ENCODE measurements at regions not wholly inside any gene's neighbourhood (a gene's known extent, or its start where the extent isn't known, plus 50 kb on each side); places are given as distances from the start of the nearest gene placed in this dataset.
"Not testable (repeated sequence)": the region's sequence is repeated elsewhere in the genome, so short reads cannot be mapped to it uniquely, and the experiment has no call there.

- H3K27ac Mint-ChIP-seq: no peak overlapping the region
- H3K9me3 Mint-ChIP-seq: no peaks in the 10 kb centered on the region
- H3K4me1 Mint-ChIP-seq: no peaks in the 10 kb centered on the region
- no peaks in the 10 kb centered on the region for H3K36me3 Mint-ChIP-seq (ENCODE audit: low read depth)
- no peak overlapping the region for H3K4me3 Mint-ChIP-seq
- no peak for TF ChIP-seq CTCF (IDR thresholded peaks at IDR 0.05; ENCODE audit: unreplicated experiment in 3 of 3)
- no peaks in the 10 kb centered on the region for H3K27me3 Mint-ChIP-seq (ENCODE audit: low read depth)
These were observed 223.1 kb upstream of the IRF2BP2 start for GRCh38 chr1:234833118-234833517.

DNA sequence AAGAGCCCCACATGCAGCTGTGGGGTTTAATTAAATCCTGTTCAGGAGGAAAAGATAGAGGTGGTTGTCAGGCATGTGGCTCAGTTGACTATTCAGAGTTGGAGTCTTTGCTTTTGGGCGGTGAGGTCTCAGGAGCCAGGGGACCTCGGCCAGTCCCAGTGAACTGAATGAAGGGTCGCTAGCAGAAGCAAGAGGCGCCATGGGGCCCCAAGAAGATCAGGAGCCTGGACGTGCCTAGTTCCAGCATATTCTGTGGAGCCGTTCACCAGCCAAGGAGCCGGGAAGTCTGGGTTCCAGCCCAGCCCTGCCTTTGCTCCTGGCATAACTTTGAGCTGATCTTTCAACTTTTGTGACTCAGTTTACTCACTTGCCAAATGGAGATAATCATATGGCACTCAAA lies 217.7 kb upstream of the IRF2BP2 start:
- H3K4me3 Mint-ChIP-seq: no peak overlapping the region
- H3K27ac Mint-ChIP-seq: no peak overlapping the region
- peaks cover 16% of the 10 kb centered on the region for H3K4me1 Mint-ChIP-seq
- H3K27me3 Mint-ChIP-seq (ENCODE audit: low read depth): peaks cover 3% of the 10 kb centered on the region
- H3K9me3 Mint-ChIP-seq: no peaks in the 10 kb centered on the region
- no peaks in the 10 kb centered on the region for H3K36me3 Mint-ChIP-seq (ENCODE audit: low read depth)
- TF ChIP-seq CTCF (IDR thresholded peaks at IDR 0.05; ENCODE audit: unreplicated experiment in 3 of 3): no peak

DNA sequence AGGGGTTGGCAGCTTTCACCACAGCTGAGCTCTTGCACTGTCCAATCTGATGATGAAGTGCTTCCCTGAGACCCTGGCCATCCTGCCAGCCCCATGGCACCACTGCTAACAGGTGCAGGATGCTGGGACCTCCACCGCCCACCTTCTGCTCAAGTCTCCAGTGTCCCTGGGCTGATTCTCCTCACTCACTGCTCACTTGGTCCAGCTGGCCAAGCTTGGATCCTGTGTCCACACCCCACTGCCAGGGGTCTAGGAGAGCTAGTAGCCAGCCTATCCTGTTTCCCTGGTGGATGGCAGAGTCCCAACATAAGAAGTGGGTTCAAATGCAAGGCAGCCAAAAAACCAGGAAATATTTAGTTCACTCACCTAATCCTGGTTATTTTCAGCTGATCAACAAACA lies 217.2 kb upstream of the IRF2BP2 start:
- no peak for TF ChIP-seq CTCF (IDR thresholded peaks at IDR 0.05; ENCODE audit: unreplicated experiment in 3 of 3)
- peaks cover 17% of the 10 kb centered on the region for H3K4me1 Mint-ChIP-seq
- H3K27me3 Mint-ChIP-seq (ENCODE audit: low read depth): peaks cover 3% of the 10 kb centered on the region
- no peak overlapping the region for H3K4me3 Mint-ChIP-seq
- H3K27ac Mint-ChIP-seq: no peak overlapping the region
- H3K9me3 Mint-ChIP-seq: no peaks in the 10 kb centered on the region
- no peaks in the 10 kb centered on the region for H3K36me3 Mint-ChIP-seq (ENCODE audit: low read depth)

GRCh38 chr1:234826352-234826751 lies 216.4 kb upstream of the IRF2BP2 start:
- no peaks in the 10 kb centered on the region for H3K36me3 Mint-ChIP-seq (ENCODE audit: low read depth)
- H3K4me1 Mint-ChIP-seq: peaks cover 25% of the 10 kb centered on the region
- TF ChIP-seq CTCF (IDR thresholded peaks at IDR 0.05; ENCODE audit: unreplicated experiment in 3 of 3): no peak
- H3K4me3 Mint-ChIP-seq: no peak overlapping the region
- H3K9me3 Mint-ChIP-seq: no peaks in the 10 kb centered on the region
- H3K27ac Mint-ChIP-seq: no peak overlapping the region
- H3K27me3 Mint-ChIP-seq (ENCODE audit: low read depth): peaks cover 3% of the 10 kb centered on the region

- no peak for TF ChIP-seq CTCF (IDR thresholded peaks at IDR 0.05; ENCODE audit: unreplicated experiment in 3 of 3)
- Mint-ChIP-seq H3K4me1 (peaks cover 28% of the 10 kb centered on the region), H3K27ac (no peak overlapping the region), H3K27me3 (ENCODE audit: low read depth) (peaks cover 3% of the 10 kb centered on the region), H3K36me3 (ENCODE audit: low read depth) (no peaks in the 10 kb centered on the region), H3K9me3 (no peaks in the 10 kb centered on the region), H3K4me3 (no peak overlapping the region)
These were observed 215.7 kb upstream of the IRF2BP2 start for GRCh38 chr1:234825498-234826165.

GRCh38 chr1:234824836-234825235 lies 214.9 kb upstream of the IRF2BP2 start:
- H3K4me3 Mint-ChIP-seq; H3K9me3 Mint-ChIP-seq; H3K27ac Mint-ChIP-seq; H3K27me3 Mint-ChIP-seq (ENCODE audit: low read depth); H3K36me3 Mint-ChIP-seq (ENCODE audit: low read depth): not testable (repeated sequence)
- H3K4me1 Mint-ChIP-seq: peaks cover 28% of the 10 kb centered on the region
